ENCODE measurements at regions not wholly inside any gene's neighbourhood (a gene's known extent, or its start where the extent isn't known, plus 50 kb on each side); places are given as distances from the start of the nearest gene placed in this dataset.

- Histone ChIP-seq H3K4me3 (ENCODE audit: low read length) (no peak overlapping the region), H3K27ac (ENCODE audit: low read length) (no peak overlapping the region), H3K27me3 (ENCODE audit: control insufficient read depth, insufficient read depth, low read length) (peaks cover 3% of the 10 kb centered on the region), H3K9me3 (ENCODE audit: control insufficient read depth, low read depth, low read length) (no peaks in the 10 kb centered on the region), H3K36me3 (ENCODE audit: control insufficient read depth, insufficient read depth, low read length) (no peaks in the 10 kb centered on the region), H3K4me1 (ENCODE audit: control insufficient read depth, insufficient read depth, low read length) (no peaks in the 10 kb centered on the region)
- 70% methylated on average over 2 of the region's 5 CpGs for WGBS (ENCODE audit: insufficient coverage, low lambda C conversion rate)
- DNase-seq = no peak
Observed at GRCh38 chr11:18878211-18878610, 61.0 kb downstream of the MRGPRX1 start.

GRCh38 chr11:18865951-18866350, 73.3 kb downstream of the MRGPRX1 start:
- Histone ChIP-seq H3K27ac (ENCODE audit: low read length) (no peak overlapping the region), H3K36me3 (ENCODE audit: control insufficient read depth, insufficient read depth, low read length) (no peaks in the 10 kb centered on the region), H3K27me3 (ENCODE audit: control insufficient read depth, insufficient read depth, low read length) (peaks cover 6% of the 10 kb centered on the region), H3K4me1 (ENCODE audit: control insufficient read depth, insufficient read depth, low read length) (no peaks in the 10 kb centered on the region), H3K4me3 (ENCODE audit: low read length) (no peak overlapping the region), H3K9me3 (ENCODE audit: control insufficient read depth, low read depth, low read length) (no peaks in the 10 kb centered on the region)
- no CpG with 5 or more reads among the region's 2 CpGs for WGBS (ENCODE audit: insufficient coverage, low lambda C conversion rate)
- DNase-seq = no peak

GRCh38 chr11:18865261-18865660, 73.7 kb upstream of the PTPN5 start:
- Histone ChIP-seq H3K4me3 (ENCODE audit: low read length) (no peak overlapping the region), H3K27me3 (ENCODE audit: control insufficient read depth, insufficient read depth, low read length) (peaks cover 6% of the 10 kb centered on the region), H3K9me3 (ENCODE audit: control insufficient read depth, low read depth, low read length) (no peaks in the 10 kb centered on the region), H3K4me1 (ENCODE audit: control insufficient read depth, insufficient read depth, low read length) (no peaks in the 10 kb centered on the region), H3K36me3 (ENCODE audit: control insufficient read depth, insufficient read depth, low read length) (no peaks in the 10 kb centered on the region), H3K27ac (ENCODE audit: low read length) (no peak overlapping the region)
- 80% methylated on average over 2 of the region's 3 CpGs for WGBS (ENCODE audit: insufficient coverage, low lambda C conversion rate)
- DNase-seq = no peak

DNA sequence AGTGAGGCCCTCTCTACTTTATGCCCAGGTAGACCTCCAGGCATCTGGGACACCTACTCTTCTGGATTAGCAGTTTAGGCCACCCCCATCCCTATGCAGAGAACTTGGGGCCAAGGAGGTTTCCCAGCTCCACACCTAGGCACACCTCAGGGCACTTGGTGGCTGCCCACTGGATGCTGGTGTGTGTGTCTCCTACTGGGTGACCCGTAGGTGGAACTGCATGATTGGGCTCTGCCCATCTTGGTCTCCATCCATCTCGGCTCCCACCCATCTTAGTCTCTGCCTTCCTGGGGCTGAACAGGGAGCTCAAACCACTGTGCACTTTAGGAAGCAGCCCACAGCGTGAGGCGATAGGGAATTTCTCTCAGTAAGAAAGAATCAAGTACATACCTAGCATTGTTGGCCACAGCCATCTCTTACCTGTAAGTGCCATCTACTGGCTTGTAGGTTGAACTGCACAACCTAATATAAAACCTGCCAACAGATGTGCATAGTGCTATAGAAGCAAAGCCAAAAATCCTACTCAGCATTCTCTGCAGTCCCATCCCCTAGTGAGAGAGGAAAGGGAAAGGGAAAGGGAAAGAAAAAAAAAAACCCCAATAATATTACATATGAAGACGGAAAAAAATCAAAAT, 61.6 kb upstream of the PTPN5 start:
- H3K4me1 ChIP-seq (ENCODE audit: control insufficient read depth, insufficient read depth, low read length) = no peaks in the 10 kb centered on the region
- peak; percentile 10 to 33 for DNase-seq
- WGBS (ENCODE audit: insufficient coverage, low lambda C conversion rate) = 20% methylated on average over 1 of the region's 5 CpGs
- no peaks in the 10 kb centered on the region for H3K36me3 ChIP-seq (ENCODE audit: control insufficient read depth, insufficient read depth, low read length)
- H3K4me3 ChIP-seq (ENCODE audit: low read length) = no peak overlapping the region
- H3K27ac ChIP-seq (ENCODE audit: low read length) = no peak overlapping the region
- no peaks in the 10 kb centered on the region for H3K9me3 ChIP-seq (ENCODE audit: control insufficient read depth, low read depth, low read length)
- no peaks in the 10 kb centered on the region for H3K27me3 ChIP-seq (ENCODE audit: control insufficient read depth, insufficient read depth, low read length)

- Histone ChIP-seq H3K4me3 (ENCODE audit: low read length) (no peak overlapping the region), H3K27ac (ENCODE audit: low read length) (no peak overlapping the region), H3K27me3 (ENCODE audit: control insufficient read depth, insufficient read depth, low read length) (no peaks in the 10 kb centered on the region), H3K9me3 (ENCODE audit: control insufficient read depth, low read depth, low read length) (no peaks in the 10 kb centered on the region), H3K4me1 (ENCODE audit: control insufficient read depth, insufficient read depth, low read length) (no peaks in the 10 kb centered on the region), H3K36me3 (ENCODE audit: control insufficient read depth, insufficient read depth, low read length) (no peaks in the 10 kb centered on the region)
- peak in 1 of 2 donors; percentile 29 for DNase-seq
- no CpG with 5 or more reads among the region's 1 CpG for WGBS (ENCODE audit: insufficient coverage, low lambda C conversion rate)
Observed at GRCh38 chr11:18849406-18849805, 57.8 kb upstream of the PTPN5 start.

DNA sequence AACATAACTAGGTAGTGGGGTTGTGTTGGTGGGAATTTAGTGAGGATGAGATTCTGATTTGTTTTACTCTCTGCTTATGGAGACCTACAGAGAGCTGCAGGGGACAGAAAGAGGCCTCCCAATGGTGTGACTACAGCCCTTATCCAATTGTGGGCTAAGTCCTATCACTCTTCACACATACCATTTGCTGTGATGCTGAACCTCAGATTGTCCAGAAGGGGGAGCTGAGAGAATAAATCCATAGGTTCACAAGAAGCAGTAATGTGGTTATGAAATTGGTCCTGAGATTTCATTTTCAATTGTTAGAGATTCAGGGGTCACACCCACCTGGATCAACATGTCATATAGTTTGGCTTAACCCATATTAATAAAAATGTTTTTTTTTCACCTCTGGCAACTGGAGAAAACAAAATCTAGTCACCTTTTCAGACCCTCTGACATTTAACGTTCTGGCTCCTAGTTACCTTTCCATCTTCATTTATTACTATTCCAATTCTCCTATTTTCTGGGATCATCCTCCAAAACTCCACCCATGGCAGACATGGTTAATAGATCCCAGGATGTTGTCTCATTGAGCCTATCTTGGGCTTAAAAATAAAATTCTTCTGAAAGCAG, 53.3 kb upstream of the PTPN5 start:
- WGBS (ENCODE audit: insufficient coverage, low lambda C conversion rate) = 92% methylated on average over 1 of the region's 1 CpG
- peak; percentile 8 to 29 for DNase-seq
- Histone ChIP-seq H3K36me3 (ENCODE audit: control insufficient read depth, insufficient read depth, low read length) (no peaks in the 10 kb centered on the region), H3K9me3 (ENCODE audit: control insufficient read depth, low read depth, low read length) (no peaks in the 10 kb centered on the region), H3K27me3 (ENCODE audit: control insufficient read depth, insufficient read depth, low read length) (no peaks in the 10 kb centered on the region), H3K27ac (ENCODE audit: low read length) (no peak overlapping the region), H3K4me3 (ENCODE audit: low read length) (no peak overlapping the region), H3K4me1 (ENCODE audit: control insufficient read depth, insufficient read depth, low read length) (no peaks in the 10 kb centered on the region)
